GM23338 (cell line): ENCODE measurements at regions not wholly inside any gene's neighbourhood (a gene's known extent, or its start where the extent isn't known, plus 50 kb on each side); places are given as distances from the start of the nearest gene placed in this dataset.

Experiments used
- ATAC-seq: fragments of 200-7000 bp; cut with Tn5 transposase; 3 replicates; pipeline ENCODE4 v1.9.1; 2020
- DNase-seq: peaks from one replicate; pipeline ENCODE4 v3.0.0-alpha.2; 2015; ENCODE audit warnings: low spot score
- H2AFZ ChIP-seq: fragments of 200-600 bp; sonication (generic); 2 replicates; pipeline ENCODE4 v1.8.0; 2016; ENCODE audit warnings: antibody characterized with exemption, mild to moderate bottlenecking, moderate library complexity
- H3F3A ChIP-seq: fragments of 200-600 bp; sonication (generic); replicated peaks from 2 replicates; pipeline ENCODE4 v1.8.0; 2017; ENCODE audit warnings: antibody characterized with exemption, mixed run types, low read depth
- H3K27ac ChIP-seq: fragments of 200-600 bp; sonication (generic); 2 replicates; pipeline ENCODE4 v1.6.1; 2016; ENCODE audit warnings: low read depth
- H3K27me3 ChIP-seq: fragments of 200-600 bp; sonication (generic); 2 replicates; pipeline ENCODE4 v1.8.0; 2016; ENCODE audit warnings: mild to moderate bottlenecking, mixed run types, moderate library complexity; ENCODE audit not compliant: insufficient read depth
- H3K36me3 ChIP-seq: fragments of 200-600 bp; sonication (generic); 2 replicates; pipeline ENCODE4 v1.8.0; 2016; ENCODE audit warnings: mild to moderate bottlenecking; ENCODE audit not compliant: insufficient read depth
- H3K4me1 ChIP-seq: fragments of 200-600 bp; sonication (generic); 2 replicates; pipeline ENCODE4 v1.8.0; 2016; ENCODE audit warnings: mild to moderate bottlenecking, moderate library complexity; ENCODE audit not compliant: insufficient read depth
- H3K4me2 ChIP-seq: fragments of 200-600 bp; sonication (generic); 2 replicates; pipeline ENCODE4 v1.7.1; 2017; ENCODE audit warnings: mixed run types
- H3K4me3 ChIP-seq: fragments of 200-600 bp; sonication (generic); 2 replicates; pipeline ENCODE4 v1.6.1; 2016; ENCODE audit warnings: mixed run types
- H3K79me2 ChIP-seq: fragments of 200-600 bp; sonication (generic); replicated peaks from 2 replicates; pipeline ENCODE4 v1.8.0; 2017; ENCODE audit warnings: mild to moderate bottlenecking; ENCODE audit not compliant: insufficient read depth
- H3K9me2 ChIP-seq: fragments of 200-600 bp; sonication (generic); 2 replicates; pipeline ENCODE4 v1.8.0; 2017; ENCODE audit not compliant: insufficient read depth
- H4K20me1 ChIP-seq: fragments of 200-600 bp; sonication (generic); replicated peaks from 2 replicates; pipeline ENCODE4 v1.8.0; 2017; ENCODE audit warnings: mild to moderate bottlenecking; ENCODE audit not compliant: insufficient read depth
- H3K27ac Mint-ChIP-seq: 2 replicates; pipeline ENCODE4 v1.8.0; 2020; ENCODE audit warnings: inconsistent platforms, mild to moderate bottlenecking, moderate library complexity, mixed read lengths
- H3K27me3 Mint-ChIP-seq: 3 replicates; pipeline ENCODE4 v1.8.0; 2022; ENCODE audit warnings: low read depth, mild to moderate bottlenecking, moderate library complexity, mixed read lengths, inconsistent platforms; ENCODE audit not compliant: insufficient read depth, poor library complexity
- H3K36me3 Mint-ChIP-seq: 3 replicates; pipeline ENCODE4 v1.8.0; 2021; ENCODE audit warnings: low read depth, mild to moderate bottlenecking, inconsistent platforms, moderate library complexity, mixed read lengths
- H3K4me1 Mint-ChIP-seq: 3 replicates; pipeline ENCODE4 v1.8.0; 2020; ENCODE audit warnings: mild to moderate bottlenecking, inconsistent platforms, mixed read lengths
- H3K4me3 Mint-ChIP-seq: 3 replicates; pipeline ENCODE4 v1.8.0; 2021; ENCODE audit warnings: moderate library complexity, mild to moderate bottlenecking, inconsistent platforms, mixed read lengths
- H3K9me3 Mint-ChIP-seq: 3 replicates; pipeline ENCODE4 v1.8.0; 2020; ENCODE audit warnings: moderate library complexity, mild to moderate bottlenecking, inconsistent platforms, mixed read lengths
- REST ChIP-seq: IDR thresholded peaks from one replicate; pipeline ENCODE4 v1.6.1; 2018; ENCODE audit warnings: antibody characterized with exemption; ENCODE audit not compliant: unreplicated experiment
- ZNF114 ChIP-seq: fragments of 250-450 bp; sonication (Bioruptor Pico); IDR thresholded peaks from 2 replicates; pipeline ENCODE4 v1.5.0; 2020; ENCODE audit warnings: mild to moderate bottlenecking, moderate library complexity
- ZNF331 ChIP-seq: fragments of 250-450 bp; sonication (Bioruptor Pico); IDR thresholded peaks from 2 replicates; pipeline ENCODE4 v1.5.0; 2020; ENCODE audit warnings: low read depth, mild to moderate bottlenecking, moderate library complexity
- ZNF462 ChIP-seq: fragments of 250-450 bp; sonication (Bioruptor Pico); IDR thresholded peaks from 2 replicates; pipeline ENCODE4 v1.5.0; 2020; ENCODE audit warnings: mild to moderate bottlenecking, moderate library complexity
- TF ChIP-seq, protein P1 (sequence below), 2 experiments: fragments of 200-600 bp in 1 of 2; sonication (generic) in 1 of 2; conservative IDR thresholded peaks; 2 replicates each; pipeline versions ENCODE4 v1.5.1 to v1.6.1; 2016 to 2017; ENCODE audit warnings: antibody characterized with exemption in 2 of 2, low read depth in 2 of 2, mild to moderate bottlenecking in 2 of 2, moderate library complexity in 1 of 2

DNA sequence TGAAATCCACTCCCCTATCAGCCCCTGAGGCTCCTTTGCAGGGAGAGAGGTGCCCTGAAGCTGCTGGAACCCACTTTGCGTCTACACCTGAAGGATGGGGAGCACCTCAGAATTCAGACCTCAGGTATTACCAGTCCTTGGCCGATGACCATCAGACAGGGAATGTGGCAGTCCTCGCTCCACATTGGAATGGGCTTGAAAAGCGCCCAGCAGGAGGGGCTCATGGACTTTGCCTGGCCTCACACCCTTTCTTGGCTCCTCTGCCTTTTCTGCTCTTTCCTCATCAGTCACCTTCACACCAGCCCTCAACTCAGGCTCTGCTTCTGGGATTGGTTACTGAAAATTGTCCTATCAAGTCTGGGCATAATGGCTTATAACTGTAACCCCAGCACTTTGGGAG, 83.9 kb downstream of the BARX1 start:
- DNase-seq: peak; percentile 21
- TF ChIP-seq, protein P1, sequence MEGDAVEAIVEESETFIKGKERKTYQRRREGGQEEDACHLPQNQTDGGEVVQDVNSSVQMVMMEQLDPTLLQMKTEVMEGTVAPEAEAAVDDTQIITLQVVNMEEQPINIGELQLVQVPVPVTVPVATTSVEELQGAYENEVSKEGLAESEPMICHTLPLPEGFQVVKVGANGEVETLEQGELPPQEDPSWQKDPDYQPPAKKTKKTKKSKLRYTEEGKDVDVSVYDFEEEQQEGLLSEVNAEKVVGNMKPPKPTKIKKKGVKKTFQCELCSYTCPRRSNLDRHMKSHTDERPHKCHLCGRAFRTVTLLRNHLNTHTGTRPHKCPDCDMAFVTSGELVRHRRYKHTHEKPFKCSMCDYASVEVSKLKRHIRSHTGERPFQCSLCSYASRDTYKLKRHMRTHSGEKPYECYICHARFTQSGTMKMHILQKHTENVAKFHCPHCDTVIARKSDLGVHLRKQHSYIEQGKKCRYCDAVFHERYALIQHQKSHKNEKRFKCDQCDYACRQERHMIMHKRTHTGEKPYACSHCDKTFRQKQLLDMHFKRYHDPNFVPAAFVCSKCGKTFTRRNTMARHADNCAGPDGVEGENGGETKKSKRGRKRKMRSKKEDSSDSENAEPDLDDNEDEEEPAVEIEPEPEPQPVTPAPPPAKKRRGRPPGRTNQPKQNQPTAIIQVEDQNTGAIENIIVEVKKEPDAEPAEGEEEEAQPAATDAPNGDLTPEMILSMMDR (conservative IDR thresholded peaks at IDR 0.05; ENCODE audit: low read depth in 2 of 2): peak; percentile 9 to 57; a peak in 2 of 4 replicates
- TF ChIP-seq ZNF462 (CRISPR knock-in tag) (no peak), ZNF114 (CRISPR knock-in tag) (no peak)
- no peaks in the 10 kb centered on the region for H3K9me2 ChIP-seq
- no peak overlapping the region for H3K4me2 ChIP-seq
- peaks cover 3% of the 10 kb centered on the region for H3K27me3 Mint-ChIP-seq
- peak; percentile 51; the same call in 2 of the 3 replicates for ATAC-seq
- peaks cover 15% of the 10 kb centered on the region for H3K4me1 Mint-ChIP-seq
- no peaks in the 10 kb centered on the region for H3K27me3 ChIP-seq
- H3K79me2 ChIP-seq: no peaks in the 10 kb centered on the region
- H3F3A ChIP-seq: no peaks in the 10 kb centered on the region
- H3K4me1 ChIP-seq: peaks cover 10% of the 10 kb centered on the region; the same call in 1 of the 2 replicates
- no peaks in the 10 kb centered on the region for H4K20me1 ChIP-seq
- no peak overlapping the region for H3K27ac ChIP-seq
- peaks cover 16% of the 10 kb centered on the region for H3K36me3 Mint-ChIP-seq
- no peak overlapping the region for H3K4me3 Mint-ChIP-seq
- no peak overlapping the region for H3K4me3 ChIP-seq
- H3K27ac Mint-ChIP-seq: no peak overlapping the region
- peaks cover 35% of the 10 kb centered on the region for H3K9me3 Mint-ChIP-seq
- H2AFZ ChIP-seq: no peak overlapping the region
- H3K36me3 ChIP-seq: peaks cover 9% of the 10 kb centered on the region; the same call in 1 of the 2 replicates

- H3K27ac Mint-ChIP-seq: no peak overlapping the region
- no peak for TF ChIP-seq REST
- no peak for TF ChIP-seq ZNF331
Observed at GRCh38 chr9:93869863-93870262, 85.3 kb downstream of the BARX1 start.

More at GRCh38 chr9:93869863-93870262, 85.3 kb downstream of the BARX1 start:
- ATAC-seq (no peak; the same call in 2 of the 3 replicates), DNase-seq (no peak)
- Histone ChIP-seq H4K20me1 (no peaks in the 10 kb centered on the region), H3F3A (no peaks in the 10 kb centered on the region), H3K79me2 (no peaks in the 10 kb centered on the region), H2AFZ (no peak overlapping the region), H3K9me2 (no peaks in the 10 kb centered on the region), H3K4me1 (peaks cover 10% of the 10 kb centered on the region; the same call in 1 of the 2 replicates), H3K4me3 (no peak overlapping the region), H3K4me2 (peak overlapping the region; percentile 49; the same call in 1 of the 2 replicates), H3K27me3 (no peaks in the 10 kb centered on the region), H3K27ac (no peak overlapping the region), H3K36me3 (0 out of 2 replicates have a peak, but pooled peaks cover 6% of the 10 kb centered on the region)
- H3K27me3 Mint-ChIP-seq: peaks cover 1% of the 10 kb centered on the region
- H3K9me3 Mint-ChIP-seq: peaks cover 22% of the 10 kb centered on the region
- H3K36me3 Mint-ChIP-seq: peaks cover 9% of the 10 kb centered on the region
- peaks cover 15% of the 10 kb centered on the region for H3K4me1 Mint-ChIP-seq
- no peak overlapping the region for H3K4me3 Mint-ChIP-seq
